Panc1 (cell line): ENCODE measurements at regions not wholly inside any gene's neighbourhood (a gene's known extent, or its start where the extent isn't known, plus 50 kb on each side); places are given as distances from the start of the nearest gene placed in this dataset.

Experiments
- ATAC-seq: fragments of 200-7000 bp; cut with Tn5 transposase; 2 replicates; pipeline ENCODE4 v1.9.1; 2020; ENCODE audit warnings: mild to moderate bottlenecking, moderate library complexity
- BruUV-seq: library from RNA; stranded (reverse); fragments of 400-500 nt; replicated peaks from 2 replicates; lab custom pipeline; 2021; lab: Mats Ljungman, UMichigan
- CTCF ChIA-PET: fragments of 300-600 bp; sonication (Branson Sonifier 250); formaldehyde crosslinking; loops from one replicate; lab custom pipeline; 2022; ENCODE audit warnings: antibody characterized with exemption; lab: Charles Lee
- POLR2A ChIA-PET: fragments of 300-600 bp; sonication (Branson Sonifier 250); formaldehyde crosslinking; loops from one replicate; lab custom pipeline; 2022; ENCODE audit warnings: antibody characterized with exemption; lab: Charles Lee
- DNase-seq: peaks from one replicate; pipeline ENCODE4 v3.0.0-alpha.2; 2010; ENCODE audit warnings: low read depth, low spot score
- H3K27ac ChIP-seq: 2 replicates; pipeline ENCODE4 v1.5.1; 2011; ENCODE audit warnings: mild to moderate bottlenecking, low read length, inconsistent platforms
- H3K27me3 ChIP-seq: fragments of 200-500 bp; sonication (Bioruptor generic); 2 replicates; pipeline ENCODE4 v1.6.0; 2014; ENCODE audit warnings: low read length, inconsistent platforms; ENCODE audit not compliant: control insufficient read depth, insufficient read depth
- H3K36me3 ChIP-seq: fragments of 200-500 bp; sonication (Bioruptor generic); 2 replicates; pipeline ENCODE4 v1.5.1; 2014; ENCODE audit warnings: inconsistent platforms, mild to moderate bottlenecking, low read length, moderate library complexity; ENCODE audit not compliant: control insufficient read depth, insufficient read depth
- H3K4me1 ChIP-seq: 2 replicates; pipeline ENCODE4 v1.5.1; 2011; ENCODE audit warnings: inconsistent platforms, mild to moderate bottlenecking, low read length, moderate library complexity; ENCODE audit not compliant: control insufficient read depth, insufficient read depth
- H3K4me3 ChIP-seq, 2 experiments: 2 replicates each; pipeline ENCODE4 v1.5.1; 2011 to 2012; ENCODE audit warnings: low read depth in 2 of 2, low read length in 2 of 2, mild to moderate bottlenecking in 2 of 2, inconsistent platforms in 1 of 2, moderate library complexity in 1 of 2
- H3K9me3 ChIP-seq: fragments of 200-500 bp; sonication (Bioruptor generic); 2 replicates; pipeline ENCODE4 v1.5.1; 2014; ENCODE audit warnings: low read depth, mild to moderate bottlenecking, inconsistent platforms, low read length, moderate library complexity; ENCODE audit not compliant: control insufficient read depth, insufficient read depth
- CTCF ChIP-seq: fragments of 450-650 bp; IDR thresholded peaks from 2 replicates; pipeline ENCODE4 v1.5.1; 2017; ENCODE audit warnings: mild to moderate bottlenecking
- POLR2AphosphoS5 ChIP-seq: IDR thresholded peaks from 2 replicates; pipeline ENCODE4 v1.6.1; 2012; ENCODE audit warnings: mild to moderate bottlenecking, low read depth, low read length, moderate library complexity
- REST ChIP-seq, 2 experiments: IDR thresholded peaks; 2 replicates each; pipeline ENCODE4 v1.6.1; 2011 to 2012; ENCODE audit warnings: low read depth in 2 of 2, control low read depth in 1 of 2, low read length in 1 of 2, mild to moderate bottlenecking in 1 of 2, moderate library complexity in 1 of 2; ENCODE audit not compliant: insufficient read depth in 1 of 2
- SIN3A ChIP-seq: IDR thresholded peaks from 2 replicates; pipeline ENCODE4 v1.6.1; 2012; ENCODE audit warnings: low read depth, mild to moderate bottlenecking, low read length, moderate library complexity, borderline replicate concordance; ENCODE audit not compliant: insufficient read depth
- TCF7L2 ChIP-seq: IDR thresholded peaks from 2 replicates; pipeline ENCODE4 v1.6.1; 2011; ENCODE audit warnings: mild to moderate bottlenecking, low read depth, low read length, inconsistent platforms
- in situ Hi-C: cut with HindIII; loops from 2 replicates; pipeline ENCODE4 v1.10.0; 2016; ENCODE audit warnings: low sequenced_read_pairs, low pct_unique_long_range_greater_than_20kb
- intact Hi-C: fragments of 100-400 bp; cut with micrococcal nuclease; formaldehyde crosslinking; loops from one replicate; pipeline ENCODE4 v1.10.0; 2022; ENCODE audit not compliant: unreplicated experiment

GRCh38 chr7:26533217-26533616 lies 241.6 kb downstream of the SNX10 start:
- POLR2A ChIA-PET: no interaction called here
- Histone ChIP-seq H3K27ac (no peak overlapping the region), H3K4me3 (no peak overlapping the region), H3K9me3 (no peaks in the 10 kb centered on the region), H3K36me3 (no peaks in the 10 kb centered on the region), H3K27me3 (peaks cover 42% of the 10 kb centered on the region), H3K4me1 (0 out of 2 replicates have a peak, but pooled peaks cover 5% of the 10 kb centered on the region)
- TF ChIP-seq SIN3A (no peak), TCF7L2 (no peak), REST (IDR thresholded peaks at IDR 0.05; ENCODE audit: insufficient read depth in 1 of 2, low read depth in 2 of 2, low read length in 1 of 2) (no peak), POLR2AphosphoS5 (no peak), CTCF (no peak)
- in situ Hi-C loops (no loop called here), intact Hi-C loops (no loop called here)
- ATAC-seq: no peak
- CTCF ChIA-PET: no interaction called here
- no peak for DNase-seq
- no TSS peak for BruUV-seq

- no peak for TF ChIP-seq POLR2AphosphoS5
- TF ChIP-seq SIN3A: no peak
- no peak for TF ChIP-seq CTCF
- Histone ChIP-seq H3K4me1 (0 out of 2 replicates have a peak, but pooled peaks cover 5% of the 10 kb centered on the region), H3K27ac (no peak overlapping the region), H3K4me3 (no peak overlapping the region), H3K9me3 (no peaks in the 10 kb centered on the region), H3K27me3 (peaks cover 51% of the 10 kb centered on the region), H3K36me3 (no peaks in the 10 kb centered on the region)
- intact Hi-C loops: no loop called here
- POLR2A ChIA-PET: no interaction called here
- no TSS peak for BruUV-seq
- no peak for DNase-seq
- CTCF ChIA-PET: interaction anchor here (0.6 to 1.2 kb wide), 3 partner anchors 153 to 358 kb away, joined by 3 to 5 read pairs (median 3); no protein-coding TSS in a partner anchor
- no peak for ATAC-seq
- in situ Hi-C loops: no loop called here
These were observed 243.2 kb downstream of the SNX10 start for GRCh38 chr7:26534649-26535482.
